ENCODE measurements at regions not wholly inside any gene's neighbourhood (a gene's known extent, or its start where the extent isn't known, plus 50 kb on each side); places are given as distances from the start of the nearest gene placed in this dataset.

DNA sequence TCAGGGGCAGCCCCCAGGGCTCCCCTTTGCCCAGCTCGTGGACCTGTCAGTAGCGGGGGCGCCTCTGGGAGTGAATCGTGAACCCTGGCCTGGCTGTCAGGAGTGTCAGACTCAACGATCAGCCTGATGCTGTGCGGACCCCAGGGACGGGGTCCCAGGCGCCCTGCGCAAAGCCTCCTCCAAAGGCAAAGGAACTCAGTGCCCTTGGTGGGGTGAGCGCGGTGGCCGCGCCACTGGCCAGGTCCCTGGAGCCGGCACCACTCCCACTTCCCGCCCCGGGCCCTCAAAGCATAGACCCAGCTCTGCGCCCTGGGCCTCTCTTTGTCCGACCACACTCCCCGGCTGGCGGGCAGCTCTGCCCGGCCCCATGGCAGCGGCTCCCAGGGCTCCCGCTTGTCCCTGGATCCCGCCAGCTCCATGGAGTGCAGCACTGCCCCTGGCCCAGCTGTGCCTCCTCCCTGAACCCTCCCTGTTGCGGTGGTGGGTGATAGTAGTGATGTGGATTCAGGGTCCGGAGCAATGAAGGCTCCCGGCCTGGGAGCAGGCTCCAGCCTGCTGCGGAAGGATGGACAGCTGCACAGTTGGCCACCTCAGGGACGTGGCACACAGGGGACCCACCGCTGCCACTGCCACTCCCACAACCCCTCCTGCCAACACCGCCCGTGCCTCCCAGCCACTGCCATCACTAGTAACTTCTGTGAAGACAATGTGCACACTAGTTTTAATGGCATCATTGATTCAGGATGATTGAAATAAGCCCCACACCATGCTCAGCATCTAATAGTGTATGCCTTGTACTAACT is 263.8 kb downstream of the ZBBX start:
- Histone ChIP-seq H3K4me1 (ENCODE audit: insufficient read depth, low read length) (no peaks in the 10 kb centered on the region), H3K9ac (ENCODE audit: low read depth, low read length) (no peak overlapping the region), H3K36me3 (ENCODE audit: insufficient read depth, low read length) (no peaks in the 10 kb centered on the region), H3K9me3 (ENCODE audit: control insufficient read depth, insufficient read depth, low read length) (no peaks in the 10 kb centered on the region; the same call in 1 of the 2 replicates)

DNA sequence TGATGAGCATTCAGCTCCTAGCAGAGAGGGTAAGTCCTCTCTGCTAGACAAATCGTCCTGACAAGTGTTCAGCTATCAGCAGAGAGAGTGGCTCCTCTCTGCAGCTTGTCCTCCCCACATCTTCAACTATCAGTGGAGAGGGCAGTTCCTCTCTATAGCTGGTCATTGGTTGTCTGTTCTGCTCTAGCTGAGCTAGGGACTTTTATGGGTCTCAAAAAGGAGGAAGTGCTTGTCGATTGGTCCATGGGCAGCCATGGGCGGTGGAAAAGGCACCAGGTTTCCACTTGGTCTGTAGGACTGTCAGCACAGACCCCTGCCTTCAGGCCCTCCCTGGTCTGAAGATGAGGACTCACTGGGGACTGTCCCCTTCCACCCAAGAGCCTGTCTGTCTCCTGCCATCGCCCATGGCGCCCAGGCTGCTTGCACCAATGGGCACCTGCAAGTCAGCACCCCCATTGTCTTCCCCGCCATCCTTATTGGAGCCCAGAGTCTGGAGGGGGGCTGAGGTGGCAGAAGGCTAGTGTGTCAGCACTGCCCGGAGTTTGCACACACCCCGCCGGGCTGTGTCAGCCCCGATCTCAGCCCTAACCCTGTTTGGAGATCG is 264.7 kb downstream of the ZBBX start:
- H3K36me3 ChIP-seq (ENCODE audit: insufficient read depth, low read length) = no peaks in the 10 kb centered on the region

DNA sequence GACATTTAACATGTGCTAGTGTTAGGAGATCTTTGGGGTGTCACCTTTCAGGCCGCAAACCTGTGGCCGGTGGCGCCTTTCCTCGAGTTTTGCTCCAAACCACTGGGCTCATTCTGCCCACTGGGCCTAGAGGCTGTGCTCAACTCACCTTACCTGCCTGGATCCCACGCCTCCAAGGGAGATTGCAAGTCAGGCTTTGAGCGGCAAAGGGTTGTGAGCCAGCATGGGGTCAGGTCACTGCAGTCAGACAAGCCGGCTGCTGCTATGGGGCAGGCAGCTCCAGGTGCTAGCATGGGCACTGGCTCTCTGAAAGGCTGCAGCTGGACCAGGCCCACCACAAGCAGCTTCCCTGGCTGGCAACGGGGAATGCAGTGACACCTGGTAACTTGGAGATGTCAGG is 265.5 kb downstream of the ZBBX start:
- H3K9ac ChIP-seq (ENCODE audit: low read depth, low read length) = no peak overlapping the region
- H3K9me3 ChIP-seq (ENCODE audit: control insufficient read depth, insufficient read depth, low read length) = no peaks in the 10 kb centered on the region; the same call in 1 of the 2 replicates
- no peaks in the 10 kb centered on the region for H3K36me3 ChIP-seq (ENCODE audit: insufficient read depth, low read length)
- H3K4me1 ChIP-seq (ENCODE audit: insufficient read depth, low read length) = peaks cover 6% of the 10 kb centered on the region; the same call in 1 of the 2 replicates

More for the DNA sequence above, 264.7 kb downstream of the ZBBX start:
- no peaks in the 10 kb centered on the region for H3K4me1 ChIP-seq (ENCODE audit: insufficient read depth, low read length)
- no peak overlapping the region for H3K9ac ChIP-seq (ENCODE audit: low read depth, low read length)
- no peaks in the 10 kb centered on the region; the same call in 1 of the 2 replicates for H3K9me3 ChIP-seq (ENCODE audit: control insufficient read depth, insufficient read depth, low read length)

DNA sequence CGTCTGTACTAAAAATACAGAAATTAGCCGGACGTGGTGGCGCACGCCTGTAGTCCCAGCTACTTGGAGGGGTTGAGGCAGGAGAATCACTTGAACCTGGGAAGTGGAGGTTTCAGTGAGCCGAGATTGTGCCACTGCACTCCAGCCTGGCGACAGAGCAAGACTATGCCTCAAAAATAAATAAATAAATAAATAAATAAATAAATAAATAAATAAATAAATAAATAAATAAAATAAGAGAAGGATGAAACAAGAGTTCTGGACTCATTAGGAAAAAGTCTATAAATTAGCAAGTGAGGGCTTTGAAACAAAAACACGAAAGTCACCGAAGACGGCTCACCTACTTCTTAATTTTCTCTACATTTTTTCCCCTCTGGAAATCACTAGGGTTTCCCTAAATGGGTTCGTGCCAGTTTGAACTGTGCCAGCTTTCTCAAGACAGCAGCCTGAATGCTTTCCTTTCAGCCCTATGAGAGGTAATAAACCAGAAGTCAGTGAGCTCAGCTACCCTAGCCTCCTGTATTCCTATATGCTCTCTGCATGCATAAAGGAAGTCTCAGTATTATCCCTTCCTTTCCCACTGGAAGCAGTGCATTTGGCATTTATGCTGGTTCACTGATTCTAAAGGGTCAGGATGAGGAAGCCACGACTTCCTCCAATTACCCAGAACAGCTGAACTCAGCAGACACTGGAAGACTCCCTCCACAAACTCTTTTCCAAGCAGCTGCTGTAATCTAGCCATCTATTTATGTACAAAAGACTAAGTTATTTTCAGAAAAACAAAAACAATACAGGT is 266.9 kb downstream of the ZBBX start:
- peaks cover 6% of the 10 kb centered on the region; the same call in 1 of the 2 replicates for H3K4me1 ChIP-seq (ENCODE audit: insufficient read depth, low read length)

DNA sequence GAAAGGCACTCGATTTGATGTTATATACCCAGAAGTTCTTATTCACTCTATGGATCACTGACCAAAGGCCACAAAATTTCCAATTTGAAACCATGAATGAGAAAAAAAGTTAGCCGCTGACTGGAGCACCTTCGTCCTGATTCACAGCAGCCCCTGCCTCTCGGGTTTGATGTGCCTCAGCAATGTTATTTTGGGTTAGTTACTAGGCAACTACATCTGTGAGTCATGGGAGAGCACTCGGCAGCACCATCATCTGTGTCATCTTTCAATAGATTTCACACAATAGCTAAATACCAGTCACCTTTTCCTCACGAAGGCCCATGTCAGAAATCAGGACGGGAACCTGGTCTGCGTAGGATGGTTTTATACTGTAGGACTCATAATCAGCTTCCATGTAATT is 269.2 kb downstream of the ZBBX start:
- Histone ChIP-seq H3K4me1 (ENCODE audit: insufficient read depth, low read length) (peaks cover 6% of the 10 kb centered on the region; the same call in 1 of the 2 replicates), H3K9me3 (ENCODE audit: control insufficient read depth, insufficient read depth, low read length) (no peaks in the 10 kb centered on the region), H3K9ac (ENCODE audit: low read depth, low read length) (no peak overlapping the region), H3K36me3 (ENCODE audit: insufficient read depth, low read length) (no peaks in the 10 kb centered on the region)

More for the DNA sequence above, 266.9 kb downstream of the ZBBX start:
- H3K9me3 ChIP-seq (ENCODE audit: control insufficient read depth, insufficient read depth, low read length) = no peaks in the 10 kb centered on the region
- H3K9ac ChIP-seq (ENCODE audit: low read depth, low read length) = no peak overlapping the region
- H3K36me3 ChIP-seq (ENCODE audit: insufficient read depth, low read length) = no peaks in the 10 kb centered on the region

DNA sequence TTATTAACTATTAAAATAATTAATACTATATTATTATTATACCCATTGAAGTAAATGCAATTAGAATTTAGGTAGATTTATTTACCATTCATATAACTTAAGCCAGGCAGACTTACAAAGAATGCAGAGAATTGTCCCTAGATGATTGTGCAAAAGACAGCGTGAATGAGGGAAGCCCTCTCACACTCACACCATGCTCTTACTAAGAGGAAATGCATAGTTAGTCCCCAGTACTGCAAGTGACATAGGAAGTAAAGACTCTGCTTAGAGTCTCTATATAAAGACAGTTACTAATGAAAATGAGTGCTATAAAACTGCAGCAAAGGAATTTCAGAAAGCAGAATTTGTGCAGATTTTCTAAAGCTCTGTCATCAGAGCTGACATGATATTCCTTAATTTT is 270.4 kb downstream of the ZBBX start:
- H3K36me3 ChIP-seq (ENCODE audit: insufficient read depth, low read length) = no peaks in the 10 kb centered on the region
- H3K9me3 ChIP-seq (ENCODE audit: control insufficient read depth, insufficient read depth, low read length) = no peaks in the 10 kb centered on the region
- H3K9ac ChIP-seq (ENCODE audit: low read depth, low read length) = no peak overlapping the region
- H3K4me1 ChIP-seq (ENCODE audit: insufficient read depth, low read length) = peaks cover 6% of the 10 kb centered on the region; the same call in 1 of the 2 replicates

DNA sequence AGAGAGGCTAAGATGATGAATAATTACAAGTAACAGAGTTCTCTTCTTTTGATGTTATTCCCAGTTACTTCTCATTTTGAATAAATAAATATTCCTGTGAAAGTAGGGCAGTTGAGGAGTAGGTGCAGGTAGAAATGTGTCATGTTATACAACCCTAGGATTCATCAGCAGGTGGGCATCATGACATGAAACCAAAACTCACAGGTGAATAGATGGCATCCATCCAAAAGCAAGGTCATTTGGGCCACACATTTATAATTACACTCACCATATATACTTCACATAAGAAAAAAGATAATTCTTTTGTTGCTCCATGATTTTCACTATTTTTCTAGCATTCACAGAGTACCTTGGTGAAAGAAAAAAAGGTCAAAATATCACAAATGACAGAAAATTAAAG is 273.6 kb downstream of the ZBBX start:
- H3K4me1 ChIP-seq (ENCODE audit: insufficient read depth, low read length) = peaks cover 6% of the 10 kb centered on the region; the same call in 1 of the 2 replicates
- H3K36me3 ChIP-seq (ENCODE audit: insufficient read depth, low read length) = no peaks in the 10 kb centered on the region
- no peak overlapping the region for H3K9ac ChIP-seq (ENCODE audit: low read depth, low read length)
- H3K9me3 ChIP-seq (ENCODE audit: control insufficient read depth, insufficient read depth, low read length) = no peaks in the 10 kb centered on the region

DNA sequence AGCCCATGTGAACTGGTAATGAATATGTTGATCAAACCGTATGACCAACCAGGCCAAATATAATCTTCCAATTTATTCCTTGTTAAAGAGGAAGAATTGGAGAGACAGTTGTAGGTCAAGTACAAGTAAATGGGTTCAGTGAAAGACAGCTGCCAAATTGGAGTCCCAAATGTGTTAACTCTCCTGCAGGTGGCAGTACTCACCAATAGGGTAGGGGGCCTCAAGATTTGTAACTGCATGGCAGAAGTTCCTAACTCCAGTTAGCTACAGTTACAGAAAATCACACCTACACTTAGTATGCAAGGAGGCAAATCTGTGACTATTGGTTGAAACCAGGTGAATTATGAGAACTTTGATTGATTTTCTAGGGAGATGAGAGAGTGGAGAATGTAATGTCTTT is 278.0 kb downstream of the ZBBX start:
- H3K9me3 ChIP-seq (ENCODE audit: control insufficient read depth, insufficient read depth, low read length) = no peaks in the 10 kb centered on the region
- H3K9ac ChIP-seq (ENCODE audit: low read depth, low read length) = no peak overlapping the region
- H3K4me1 ChIP-seq (ENCODE audit: insufficient read depth, low read length) = no peaks in the 10 kb centered on the region
- no peaks in the 10 kb centered on the region for H3K36me3 ChIP-seq (ENCODE audit: insufficient read depth, low read length)

DNA sequence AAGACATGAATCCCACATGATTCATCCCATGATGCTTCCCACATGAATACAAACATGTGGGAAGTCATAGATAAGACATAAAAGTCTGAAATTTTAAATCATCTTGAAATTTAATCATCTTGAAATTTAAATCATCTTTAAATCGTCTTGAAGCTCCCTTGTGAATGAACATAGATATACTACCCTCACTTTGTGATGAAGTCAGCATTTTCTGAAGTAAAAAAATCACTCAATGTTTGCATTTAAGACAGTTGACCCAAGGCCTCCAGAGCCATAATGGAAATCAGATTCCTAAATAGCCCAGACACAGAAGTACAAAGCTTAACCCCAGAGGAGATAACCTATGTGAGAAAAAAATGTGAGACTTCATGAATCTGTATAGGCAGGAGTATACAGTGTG is 279.4 kb downstream of the ZBBX start:
- no peaks in the 10 kb centered on the region for H3K4me1 ChIP-seq (ENCODE audit: insufficient read depth, low read length)
- H3K9ac ChIP-seq (ENCODE audit: low read depth, low read length) = no peak overlapping the region
- H3K36me3 ChIP-seq (ENCODE audit: insufficient read depth, low read length) = no peaks in the 10 kb centered on the region

DNA sequence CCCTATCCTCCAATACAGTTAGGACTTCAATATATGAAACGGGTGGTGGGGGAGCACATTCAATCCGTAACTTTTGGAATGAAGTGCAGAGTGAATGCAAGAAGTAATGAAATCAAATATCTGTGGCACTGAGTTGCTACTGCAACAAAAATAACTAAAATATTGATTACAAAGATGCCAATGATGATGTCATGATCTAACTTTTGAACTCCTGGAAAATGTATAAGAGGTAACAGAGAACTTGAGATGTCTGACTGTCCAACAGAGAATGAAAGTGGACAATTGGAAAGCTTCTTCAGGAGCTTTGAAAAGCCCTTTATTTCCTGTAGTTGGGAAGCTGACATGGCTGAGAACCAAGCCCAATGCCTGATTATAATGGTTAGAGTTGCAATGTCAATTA is 279.9 kb downstream of the ZBBX start:
- no peaks in the 10 kb centered on the region for H3K9me3 ChIP-seq (ENCODE audit: control insufficient read depth, insufficient read depth, low read length)
- H3K36me3 ChIP-seq (ENCODE audit: insufficient read depth, low read length) = no peaks in the 10 kb centered on the region
- H3K4me1 ChIP-seq (ENCODE audit: insufficient read depth, low read length) = no peaks in the 10 kb centered on the region
- no peak overlapping the region for H3K9ac ChIP-seq (ENCODE audit: low read depth, low read length)

More for the DNA sequence above, 279.4 kb downstream of the ZBBX start:
- no peaks in the 10 kb centered on the region for H3K9me3 ChIP-seq (ENCODE audit: control insufficient read depth, insufficient read depth, low read length)

DNA sequence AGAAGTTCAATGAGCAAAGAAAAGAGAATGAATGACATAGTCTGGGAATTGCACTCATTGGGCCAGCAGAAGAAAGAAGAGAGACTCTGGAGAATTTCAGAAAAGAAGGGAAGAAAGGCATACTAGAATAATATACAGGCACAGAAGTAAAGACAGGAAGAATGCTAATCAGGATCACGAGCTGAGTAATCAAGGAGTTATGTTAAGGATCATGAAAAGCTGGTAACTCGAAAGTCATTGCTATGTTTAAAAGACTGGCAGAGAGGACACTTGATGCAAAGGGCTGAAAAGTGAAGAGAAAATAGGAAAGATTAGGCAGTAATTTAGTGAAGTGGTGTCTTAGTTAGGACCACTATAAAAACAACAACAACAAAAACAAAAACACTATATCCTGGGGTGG is 284.1 kb downstream of the ZBBX start:
- Histone ChIP-seq H3K9ac (ENCODE audit: low read depth, low read length) (no peak overlapping the region), H3K4me1 (ENCODE audit: insufficient read depth, low read length) (no peaks in the 10 kb centered on the region), H3K36me3 (ENCODE audit: insufficient read depth, low read length) (no peaks in the 10 kb centered on the region), H3K9me3 (ENCODE audit: control insufficient read depth, insufficient read depth, low read length) (no peaks in the 10 kb centered on the region)

DNA sequence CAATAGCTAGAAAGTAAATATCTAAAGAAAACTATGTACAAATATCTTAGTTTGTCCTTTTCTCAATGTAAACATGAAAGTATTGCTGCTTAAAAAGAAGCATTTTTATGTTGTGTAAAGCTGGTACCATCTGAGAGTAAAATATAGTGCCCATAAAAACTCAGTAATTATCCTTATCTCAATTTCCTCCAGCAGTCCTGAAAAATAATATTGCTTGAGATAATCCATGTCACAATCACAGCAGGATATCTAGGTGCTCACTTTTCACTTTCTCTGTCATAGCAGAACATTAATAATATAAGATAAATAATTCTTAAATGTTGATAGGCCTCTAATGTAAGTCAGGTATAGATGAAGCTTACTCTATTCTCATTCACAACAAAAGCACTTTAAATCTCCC is 285.5 kb downstream of the ZBBX start:
- Histone ChIP-seq H3K9me3 (ENCODE audit: control insufficient read depth, insufficient read depth, low read length) (no peaks in the 10 kb centered on the region), H3K9ac (ENCODE audit: low read depth, low read length) (no peak overlapping the region), H3K36me3 (ENCODE audit: insufficient read depth, low read length) (no peaks in the 10 kb centered on the region), H3K4me1 (ENCODE audit: insufficient read depth, low read length) (no peaks in the 10 kb centered on the region)

DNA sequence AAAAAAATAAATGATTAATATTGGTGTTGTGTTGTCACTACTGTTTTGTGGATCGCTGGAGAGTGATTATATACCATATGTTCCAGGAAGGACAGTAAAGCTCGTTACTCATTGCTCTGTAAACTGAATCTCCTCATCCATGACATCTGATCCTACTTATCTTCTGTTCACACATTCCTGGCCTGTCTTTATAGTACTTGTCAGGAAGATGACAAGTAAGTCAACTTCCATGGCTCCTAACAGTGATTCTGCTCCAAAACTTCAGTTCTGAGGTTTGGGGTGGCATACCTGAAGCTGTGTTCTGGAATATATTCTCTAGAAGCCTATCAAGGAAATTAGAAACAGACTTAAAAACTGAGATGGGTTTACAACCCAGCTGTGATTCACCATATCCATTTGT is 288.9 kb downstream of the ZBBX start:
- H3K36me3 ChIP-seq (ENCODE audit: insufficient read depth, low read length) = no peaks in the 10 kb centered on the region
- H3K4me1 ChIP-seq (ENCODE audit: insufficient read depth, low read length) = no peaks in the 10 kb centered on the region
- H3K9ac ChIP-seq (ENCODE audit: low read depth, low read length) = no peak overlapping the region
- H3K9me3 ChIP-seq (ENCODE audit: control insufficient read depth, insufficient read depth, low read length) = no peaks in the 10 kb centered on the region

DNA sequence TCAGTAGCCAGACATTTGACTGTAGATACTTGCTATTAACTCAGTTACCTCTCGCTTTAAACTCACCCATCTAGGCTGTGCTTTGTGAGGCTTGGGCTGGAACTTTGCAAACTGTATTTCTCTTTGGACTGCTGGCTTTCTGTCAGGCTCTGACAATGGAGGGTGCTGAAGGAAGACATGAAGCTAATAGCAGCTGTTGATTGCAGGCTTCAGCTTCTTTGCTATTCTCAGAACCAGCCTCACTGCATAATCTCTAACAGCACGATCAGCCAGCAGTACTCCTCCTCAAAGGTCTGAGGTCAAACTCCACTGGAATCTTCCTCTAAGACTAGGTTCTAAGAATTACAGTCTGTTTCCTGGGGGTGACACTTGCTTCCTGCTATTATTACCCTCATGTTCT is 295.6 kb downstream of the ZBBX start:
- H3K9ac ChIP-seq (ENCODE audit: low read depth, low read length) = no peak overlapping the region
- no peaks in the 10 kb centered on the region for H3K36me3 ChIP-seq (ENCODE audit: insufficient read depth, low read length)
- no peaks in the 10 kb centered on the region for H3K9me3 ChIP-seq (ENCODE audit: control insufficient read depth, insufficient read depth, low read length)
- H3K4me1 ChIP-seq (ENCODE audit: insufficient read depth, low read length) = no peaks in the 10 kb centered on the region

All from ES-I3 (cell line).